HCT116 (cell line): ENCODE measurements at regions not wholly inside any gene's neighbourhood (a gene's known extent, or its start where the extent isn't known, plus 50 kb on each side); places are given as distances from the start of the nearest gene placed in this dataset.

Experiments used
- ATAC-seq: fragments of 200-7000 bp; cut with Tn5 transposase; 2 replicates; pipeline ENCODE4 v1.9.1; 2020; ENCODE audit warnings: mild to moderate bottlenecking, moderate library complexity
- BruUV-seq: library from RNA; stranded (reverse); fragments of 400-500 nt; replicated peaks from 2 replicates; lab custom pipeline; 2021; lab: Mats Ljungman, UMichigan
- CTCF ChIA-PET: fragments of 300-600 bp; sonication (Branson Sonifier 250); formaldehyde crosslinking; loops from one replicate; lab custom pipeline; 2021; ENCODE audit warnings: antibody characterized with exemption; lab: Charles Lee
- POLR2A ChIA-PET: fragments of 300-600, 350-600 bp; sonication (Branson Sonifier 250); formaldehyde crosslinking; loops from one replicate; lab custom pipeline; 2021; ENCODE audit warnings: antibody characterized with exemption; lab: Charles Lee
- RAD21 ChIA-PET, 2 experiments: fragments of 300-600 bp; sonication (Branson Sonifier 250); formaldehyde crosslinking; loops; one replicate each; lab custom pipeline; 2023; ENCODE audit warnings: low total read pairs in 2 of 2; ENCODE audit not compliant: uncharacterized antibody in 2 of 2, unreplicated experiment in 2 of 2, low non-redundant PET in 1 of 2; lab: Charles Lee
- DNase-seq: peaks from one replicate; pipeline ENCODE4 v3.0.0-alpha.2; 2010; ENCODE audit warnings: low read depth, low spot score
- H2AFZ ChIP-seq: fragments of 200-600 bp; shearing (Covaris generic), sonication (generic); 2 replicates; pipeline ENCODE4 v1.6.1; 2017; ENCODE audit warnings: low read depth, mixed run types, mixed read lengths, antibody characterized with exemption, low read length; ENCODE audit not compliant: poor library complexity, severe bottlenecking
- H3K27ac ChIP-seq: 2 replicates; pipeline ENCODE4 v1.5.1; 2012; ENCODE audit warnings: low read depth, low read length
- H3K27me3 ChIP-seq: fragments of 200-600 bp; sonication (generic); 2 replicates; pipeline ENCODE4 v1.6.1; 2016; ENCODE audit warnings: mixed run types, low read length, mixed read lengths; ENCODE audit not compliant: insufficient read depth
- H3K36me3 ChIP-seq, 2 experiments: fragments of 200-500 bp in 1 of 2; fragments of 200-600 bp in 1 of 2; sonication (Bioruptor generic) in 1 of 2; sonication (generic) in 1 of 2; 2 replicates each; pipeline versions ENCODE4 v1.5.1 to v1.6.1; 2014 to 2016; ENCODE audit warnings: low read length in 2 of 2, inconsistent platforms in 1 of 2, mixed read lengths in 1 of 2, mixed run types in 1 of 2; ENCODE audit not compliant: insufficient read depth in 2 of 2, control insufficient read depth in 1 of 2
- H3K4me1 ChIP-seq, 2 experiments: fragments of 200-600 bp in 1 of 2; sonication (generic) in 1 of 2; 2 replicates each; pipeline versions ENCODE4 v1.5.1 to v1.6.1; 2012 to 2017; ENCODE audit warnings: low read length in 2 of 2, inconsistent platforms in 1 of 2, mild to moderate bottlenecking in 1 of 2, mixed read lengths in 1 of 2, mixed run types in 1 of 2, moderate library complexity in 1 of 2; ENCODE audit not compliant: insufficient read depth in 2 of 2, control insufficient read depth in 1 of 2
- H3K4me2 ChIP-seq: fragments of 200-600 bp; sonication (generic); 2 replicates; pipeline ENCODE4 v1.6.1; 2017; ENCODE audit warnings: mixed run types, low read length, mixed read lengths
- H3K4me3 ChIP-seq, 2 experiments: fragments of 200-600 bp in 1 of 2; sonication (generic) in 1 of 2; replicated peaks in 1 of 2; 2 replicates each; pipeline ENCODE4 v1.5.1; 2011 to 2016; ENCODE audit warnings: low read length in 2 of 2, control low read depth in 1 of 2, low read depth in 1 of 2, mild to moderate bottlenecking in 1 of 2, mixed read lengths in 1 of 2, mixed run types in 1 of 2
- H3K79me2 ChIP-seq: fragments of 200-600 bp; sonication (generic); 2 replicates; pipeline ENCODE4 v1.6.1; 2017; ENCODE audit warnings: mild to moderate bottlenecking, mixed run types, low read length, moderate library complexity, mixed read lengths; ENCODE audit not compliant: insufficient read depth
- H3K9ac ChIP-seq: fragments of 200-600 bp; sonication (generic); 2 replicates; pipeline ENCODE4 v1.6.1; 2016; ENCODE audit warnings: low read length, mixed read lengths
- H3K9me2 ChIP-seq: fragments of 200-600 bp; sonication (generic), shearing (Covaris generic); 2 replicates; pipeline ENCODE4 v1.6.1; 2017; ENCODE audit warnings: mixed run types, mild to moderate bottlenecking, moderate library complexity; ENCODE audit not compliant: insufficient read depth
- H3K9me3 ChIP-seq, 2 experiments: fragments of 200-500 bp in 1 of 2; fragments of 200-600 bp in 1 of 2; sonication (Bioruptor generic) in 1 of 2; sonication (generic) in 1 of 2; 2 replicates each; pipeline ENCODE4 v1.6.1; 2014 to 2017; ENCODE audit warnings: low read length in 2 of 2, mixed read lengths in 2 of 2, inconsistent platforms in 1 of 2, low read depth in 1 of 2, mild to moderate bottlenecking in 1 of 2, mixed run types in 1 of 2, moderate library complexity in 1 of 2; ENCODE audit not compliant: control insufficient read depth in 1 of 2, insufficient read depth in 1 of 2
- H4K20me1 ChIP-seq: fragments of 200-600 bp; sonication (generic), shearing (Covaris generic); 2 replicates; pipeline ENCODE4 v1.6.1; 2017; ENCODE audit warnings: mixed run types, mild to moderate bottlenecking, moderate library complexity; ENCODE audit not compliant: insufficient read depth
- CEBPB ChIP-seq: IDR thresholded peaks from 2 replicates; pipeline ENCODE4 v1.6.1; 2012; ENCODE audit warnings: low read depth
- CTCF ChIP-seq, 3 experiments: fragments of 200-600 bp in 1 of 3; sonication (generic) in 1 of 3; IDR thresholded peaks in 2 of 3; conservative IDR thresholded peaks in 1 of 3; 2 replicates each; pipeline ENCODE4 v1.5.1; 2012 to 2017; ENCODE audit warnings: low read depth in 2 of 3, low read length in 2 of 3, antibody characterized with exemption in 1 of 3, borderline replicate concordance in 1 of 3, control low read depth in 1 of 3, mild to moderate bottlenecking in 1 of 3, mixed read lengths in 1 of 3, mixed run types in 1 of 3, moderate library complexity in 1 of 3; ENCODE audit not compliant: insufficient read depth in 1 of 3
- FOSL1 ChIP-seq: IDR thresholded peaks from 2 replicates; pipeline ENCODE4 v1.6.1; 2012; ENCODE audit warnings: low read depth
- POLR2A ChIP-seq: IDR thresholded peaks from 2 replicates; pipeline ENCODE4 v1.7.0; 2011; ENCODE audit warnings: borderline replicate concordance; ENCODE audit not compliant: insufficient read depth, insufficient read length; ENCODE audit errors: extremely low read depth
- SIN3A ChIP-seq: IDR thresholded peaks from 2 replicates; pipeline ENCODE4 v1.6.1; 2012; ENCODE audit warnings: low read depth
- SRF ChIP-seq: IDR thresholded peaks from 2 replicates; pipeline ENCODE4 v1.6.1; 2012; ENCODE audit warnings: low read depth
- ZNF274 ChIP-seq: fragments of 200-500 bp; sonication (Bioruptor generic); IDR thresholded peaks from 2 replicates; pipeline ENCODE4 v1.6.1; 2014; ENCODE audit warnings: mild to moderate bottlenecking, low read depth, low read length, inconsistent platforms
- intact Hi-C: fragments of 100-400 bp; cut with micrococcal nuclease; formaldehyde crosslinking; loops from 2 replicates; pipeline ENCODE4 v1.10.0; 2022
- TF ChIP-seq, protein P1 (sequence below): IDR thresholded peaks from 2 replicates; pipeline ENCODE4 v1.6.1; 2012; ENCODE audit warnings: low read depth

- TF ChIP-seq CEBPB (no peak), CTCF (IDR thresholded peaks at IDR 0.05 in 2 of 3, conservative IDR thresholded peaks at IDR 0.05 in 1 of 3; ENCODE audit: borderline replicate concordance in 1 of 3, insufficient read depth in 1 of 3, low read depth in 2 of 3, low read length in 2 of 3) (no peak), SIN3A (no peak), POLR2A (no peak), FOSL1 (no peak), SRF (no peak), ZNF274 (no peak)
- TF ChIP-seq, protein P1, sequence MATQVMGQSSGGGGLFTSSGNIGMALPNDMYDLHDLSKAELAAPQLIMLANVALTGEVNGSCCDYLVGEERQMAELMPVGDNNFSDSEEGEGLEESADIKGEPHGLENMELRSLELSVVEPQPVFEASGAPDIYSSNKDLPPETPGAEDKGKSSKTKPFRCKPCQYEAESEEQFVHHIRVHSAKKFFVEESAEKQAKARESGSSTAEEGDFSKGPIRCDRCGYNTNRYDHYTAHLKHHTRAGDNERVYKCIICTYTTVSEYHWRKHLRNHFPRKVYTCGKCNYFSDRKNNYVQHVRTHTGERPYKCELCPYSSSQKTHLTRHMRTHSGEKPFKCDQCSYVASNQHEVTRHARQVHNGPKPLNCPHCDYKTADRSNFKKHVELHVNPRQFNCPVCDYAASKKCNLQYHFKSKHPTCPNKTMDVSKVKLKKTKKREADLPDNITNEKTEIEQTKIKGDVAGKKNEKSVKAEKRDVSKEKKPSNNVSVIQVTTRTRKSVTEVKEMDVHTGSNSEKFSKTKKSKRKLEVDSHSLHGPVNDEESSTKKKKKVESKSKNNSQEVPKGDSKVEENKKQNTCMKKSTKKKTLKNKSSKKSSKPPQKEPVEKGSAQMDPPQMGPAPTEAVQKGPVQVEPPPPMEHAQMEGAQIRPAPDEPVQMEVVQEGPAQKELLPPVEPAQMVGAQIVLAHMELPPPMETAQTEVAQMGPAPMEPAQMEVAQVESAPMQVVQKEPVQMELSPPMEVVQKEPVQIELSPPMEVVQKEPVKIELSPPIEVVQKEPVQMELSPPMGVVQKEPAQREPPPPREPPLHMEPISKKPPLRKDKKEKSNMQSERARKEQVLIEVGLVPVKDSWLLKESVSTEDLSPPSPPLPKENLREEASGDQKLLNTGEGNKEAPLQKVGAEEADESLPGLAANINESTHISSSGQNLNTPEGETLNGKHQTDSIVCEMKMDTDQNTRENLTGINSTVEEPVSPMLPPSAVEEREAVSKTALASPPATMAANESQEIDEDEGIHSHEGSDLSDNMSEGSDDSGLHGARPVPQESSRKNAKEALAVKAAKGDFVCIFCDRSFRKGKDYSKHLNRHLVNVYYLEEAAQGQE: no peak
- Histone ChIP-seq H3K79me2 (no peaks in the 10 kb centered on the region), H3K9me3 (no peaks in the 10 kb centered on the region), H2AFZ (no peak overlapping the region), H3K4me1 (no peaks in the 10 kb centered on the region), H3K9ac (no peak overlapping the region), H3K27me3 (0 out of 2 replicates have a peak, but pooled peaks cover 5% of the 10 kb centered on the region), H4K20me1 (no peaks in the 10 kb centered on the region), H3K9me2 (no peaks in the 10 kb centered on the region), H3K4me3 (no peak overlapping the region), H3K4me2 (no peak overlapping the region), H3K27ac (no peak overlapping the region), H3K36me3 (no peaks in the 10 kb centered on the region)
- RAD21 ChIA-PET: no interaction called here
- CTCF ChIA-PET: no interaction called here
- intact Hi-C loops: no loop called here
- DNase-seq: no peak
- no TSS peak for BruUV-seq
- POLR2A ChIA-PET: no interaction called here
- ATAC-seq: no peak
Measured at GRCh38 chr11:116082256-116082655, 578.0 kb upstream of the CADM1 start.
